ENCODE measurements at regions not wholly inside any gene's neighbourhood (a gene's known extent, or its start where the extent isn't known, plus 50 kb on each side); places are given as distances from the start of the nearest gene placed in this dataset.

DNA sequence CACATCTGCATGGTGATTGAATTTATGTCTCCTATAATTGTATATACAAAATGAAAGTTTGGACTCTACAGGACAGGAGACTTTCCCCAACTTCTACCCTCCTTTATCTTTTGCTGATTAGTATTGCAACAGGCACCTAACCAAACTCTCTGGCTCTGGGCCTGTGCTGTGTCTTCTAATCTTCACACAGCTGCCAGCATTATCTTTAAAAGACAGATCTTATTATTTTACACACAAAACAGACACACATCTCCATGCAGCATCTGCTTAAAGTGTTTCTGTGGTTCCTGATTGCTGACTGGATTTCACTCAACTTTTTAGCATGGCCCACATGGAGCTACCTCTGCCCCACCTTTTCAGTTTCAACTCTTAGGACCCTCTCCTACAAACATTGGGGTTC, 154.9 kb upstream of the PELI2 start:
- no peak overlapping the region for H3K4me3 Mint-ChIP-seq (ENCODE audit: unreplicated experiment)
- DNase-seq = no peak
- H3K36me3 Mint-ChIP-seq (ENCODE audit: unreplicated experiment) = no peaks in the 10 kb centered on the region
- H3K27ac Mint-ChIP-seq (ENCODE audit: unreplicated experiment) = no peak overlapping the region
- H3K27me3 Mint-ChIP-seq (ENCODE audit: unreplicated experiment) = no peaks in the 10 kb centered on the region
- TF ChIP-seq, protein P1, sequence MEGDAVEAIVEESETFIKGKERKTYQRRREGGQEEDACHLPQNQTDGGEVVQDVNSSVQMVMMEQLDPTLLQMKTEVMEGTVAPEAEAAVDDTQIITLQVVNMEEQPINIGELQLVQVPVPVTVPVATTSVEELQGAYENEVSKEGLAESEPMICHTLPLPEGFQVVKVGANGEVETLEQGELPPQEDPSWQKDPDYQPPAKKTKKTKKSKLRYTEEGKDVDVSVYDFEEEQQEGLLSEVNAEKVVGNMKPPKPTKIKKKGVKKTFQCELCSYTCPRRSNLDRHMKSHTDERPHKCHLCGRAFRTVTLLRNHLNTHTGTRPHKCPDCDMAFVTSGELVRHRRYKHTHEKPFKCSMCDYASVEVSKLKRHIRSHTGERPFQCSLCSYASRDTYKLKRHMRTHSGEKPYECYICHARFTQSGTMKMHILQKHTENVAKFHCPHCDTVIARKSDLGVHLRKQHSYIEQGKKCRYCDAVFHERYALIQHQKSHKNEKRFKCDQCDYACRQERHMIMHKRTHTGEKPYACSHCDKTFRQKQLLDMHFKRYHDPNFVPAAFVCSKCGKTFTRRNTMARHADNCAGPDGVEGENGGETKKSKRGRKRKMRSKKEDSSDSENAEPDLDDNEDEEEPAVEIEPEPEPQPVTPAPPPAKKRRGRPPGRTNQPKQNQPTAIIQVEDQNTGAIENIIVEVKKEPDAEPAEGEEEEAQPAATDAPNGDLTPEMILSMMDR (IDR thresholded peaks at IDR 0.05; ENCODE audit: partially characterized antibody, unreplicated experiment) = no peak
- H3K9me3 Mint-ChIP-seq (ENCODE audit: unreplicated experiment) = no peaks in the 10 kb centered on the region
- H3K4me1 Mint-ChIP-seq (ENCODE audit: low read depth, unreplicated experiment) = peaks cover 23% of the 10 kb centered on the region

DNA sequence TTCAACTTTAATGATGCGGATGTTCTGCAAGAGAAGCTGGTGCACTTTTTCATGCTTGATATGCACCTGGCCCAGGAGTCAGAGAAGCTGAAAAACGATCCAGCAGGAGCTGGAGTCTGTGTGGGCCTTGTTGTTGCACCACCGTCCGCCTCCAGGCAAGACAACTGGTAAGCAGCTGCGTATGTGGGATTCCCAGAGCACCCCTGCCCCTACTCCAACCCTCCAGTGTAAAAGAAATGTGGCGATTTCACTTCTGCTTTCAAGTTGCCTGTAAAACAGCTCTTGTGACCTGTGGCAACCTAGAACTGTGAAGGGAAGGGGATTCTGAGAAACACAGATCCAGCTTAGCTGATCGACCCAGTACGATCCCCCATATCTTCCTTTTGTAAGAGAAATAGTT, 154.1 kb upstream of the PELI2 start:
- H3K27ac Mint-ChIP-seq (ENCODE audit: unreplicated experiment) = peak overlapping the region; percentile 56
- no peaks in the 10 kb centered on the region for H3K36me3 Mint-ChIP-seq (ENCODE audit: unreplicated experiment)
- TF ChIP-seq, protein P1 (IDR thresholded peaks at IDR 0.05; ENCODE audit: partially characterized antibody, unreplicated experiment) = no peak
- no peaks in the 10 kb centered on the region for H3K27me3 Mint-ChIP-seq (ENCODE audit: unreplicated experiment)
- H3K4me1 Mint-ChIP-seq (ENCODE audit: low read depth, unreplicated experiment) = peaks cover 22% of the 10 kb centered on the region
- DNase-seq = peak; percentile 28
- peak overlapping the region; percentile 23 for H3K4me3 Mint-ChIP-seq (ENCODE audit: unreplicated experiment)
- no peaks in the 10 kb centered on the region for H3K9me3 Mint-ChIP-seq (ENCODE audit: unreplicated experiment)

DNA sequence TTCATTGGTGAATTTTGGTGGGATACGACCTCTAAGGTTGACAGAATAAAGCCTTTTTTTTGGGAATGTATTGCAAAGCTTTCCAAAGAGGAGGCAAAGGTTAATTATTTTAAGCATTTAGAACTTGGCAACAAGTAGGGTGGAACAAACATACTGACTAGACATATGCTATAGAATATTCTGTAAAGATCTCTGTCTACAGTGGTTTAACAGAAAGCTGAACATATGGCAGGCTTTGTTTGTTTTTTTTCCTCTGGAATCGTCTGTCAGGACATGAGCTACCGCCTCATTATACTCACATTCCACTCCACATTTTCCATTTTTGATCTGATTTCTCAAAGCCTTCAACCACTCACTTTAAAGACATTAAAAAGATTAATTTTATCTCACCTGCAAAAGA, 153.4 kb upstream of the PELI2 start:
- no peaks in the 10 kb centered on the region for H3K36me3 Mint-ChIP-seq (ENCODE audit: unreplicated experiment)
- H3K27me3 Mint-ChIP-seq (ENCODE audit: unreplicated experiment) = no peaks in the 10 kb centered on the region
- DNase-seq = no peak
- no peak overlapping the region for H3K4me3 Mint-ChIP-seq (ENCODE audit: unreplicated experiment)
- peaks cover 22% of the 10 kb centered on the region for H3K4me1 Mint-ChIP-seq (ENCODE audit: low read depth, unreplicated experiment)
- TF ChIP-seq, protein P1 (IDR thresholded peaks at IDR 0.05; ENCODE audit: partially characterized antibody, unreplicated experiment) = no peak
- H3K9me3 Mint-ChIP-seq (ENCODE audit: unreplicated experiment) = peaks cover 2% of the 10 kb centered on the region
- peak overlapping the region; percentile 56 for H3K27ac Mint-ChIP-seq (ENCODE audit: unreplicated experiment)

DNA sequence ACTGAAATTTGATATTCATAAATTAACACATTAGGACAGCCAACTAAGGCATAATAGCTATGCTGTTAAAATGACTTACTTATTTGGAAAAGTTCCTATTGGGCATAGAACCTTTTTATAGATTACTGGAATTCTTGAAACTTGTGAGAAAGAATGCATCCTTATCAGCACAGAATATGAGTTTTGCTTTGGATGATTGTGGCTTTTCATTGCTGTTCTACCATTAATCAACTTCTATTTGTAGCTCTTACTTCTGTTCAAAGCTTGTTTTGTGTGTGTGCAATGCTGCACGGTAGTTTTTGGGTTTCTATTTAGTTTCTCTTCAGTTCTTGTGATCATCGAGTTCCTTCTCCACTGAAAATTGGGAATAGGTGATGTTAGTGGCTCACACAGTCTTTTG, 152.4 kb upstream of the PELI2 start:
- Mint-ChIP-seq H3K27ac (ENCODE audit: unreplicated experiment) (peak overlapping the region; percentile 83), H3K4me1 (ENCODE audit: low read depth, unreplicated experiment) (peaks cover 22% of the 10 kb centered on the region), H3K27me3 (ENCODE audit: unreplicated experiment) (peaks cover under 1% of the 10 kb centered on the region), H3K9me3 (ENCODE audit: unreplicated experiment) (peaks cover 2% of the 10 kb centered on the region), H3K4me3 (ENCODE audit: unreplicated experiment) (peak overlapping the region; percentile 10), H3K36me3 (ENCODE audit: unreplicated experiment) (no peaks in the 10 kb centered on the region)
- TF ChIP-seq, protein P1 (IDR thresholded peaks at IDR 0.05; ENCODE audit: partially characterized antibody, unreplicated experiment) = no peak
- DNase-seq = no peak

DNA sequence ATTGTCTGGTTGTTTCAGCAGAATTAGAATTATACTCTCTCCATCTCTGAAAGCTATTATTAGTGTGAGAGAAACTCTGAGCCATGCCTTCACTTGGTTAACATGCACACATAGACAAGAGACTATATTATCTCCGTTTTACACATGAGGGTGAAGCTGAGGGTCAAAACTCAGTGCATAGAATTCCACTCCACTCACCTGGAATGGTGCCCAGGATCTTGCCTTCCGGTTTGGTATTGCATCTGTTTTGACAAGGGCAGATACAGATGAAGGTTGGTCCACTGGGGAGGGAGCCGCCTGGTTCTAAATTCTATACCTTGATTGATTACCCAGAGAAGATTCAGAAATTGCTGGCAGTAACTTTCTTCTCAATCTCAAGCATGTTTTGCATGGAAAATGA, 149.5 kb upstream of the PELI2 start:
- DNase-seq = no peak

More for the DNA sequence above, 149.5 kb upstream of the PELI2 start:
- Mint-ChIP-seq H3K9me3 (ENCODE audit: unreplicated experiment) (peaks cover 7% of the 10 kb centered on the region), H3K4me3 (ENCODE audit: unreplicated experiment) (no peak overlapping the region), H3K4me1 (ENCODE audit: low read depth, unreplicated experiment) (peaks cover 42% of the 10 kb centered on the region), H3K27me3 (ENCODE audit: unreplicated experiment) (peaks cover 5% of the 10 kb centered on the region), H3K36me3 (ENCODE audit: unreplicated experiment) (no peaks in the 10 kb centered on the region), H3K27ac (ENCODE audit: unreplicated experiment) (no peak overlapping the region)
- TF ChIP-seq, protein P1 (IDR thresholded peaks at IDR 0.05; ENCODE audit: partially characterized antibody, unreplicated experiment) = no peak

Measured in glutamatergic neuron (in vitro differentiated cells).